CD4-positive, alpha-beta T cell (primary cell): ENCODE measurements at regions not wholly inside any gene's neighbourhood (a gene's known extent, or its start where the extent isn't known, plus 50 kb on each side); places are given as distances from the start of the nearest gene placed in this dataset.

ENCODE experiments used
- ATAC-seq: fragments of 200-7000 bp; cut with Tn5 transposase; one replicate; pipeline ENCODE4 v1.10.0; 2022; ENCODE audit warnings: mild to moderate bottlenecking; ENCODE audit not compliant: poor library complexity
- CTCF ChIA-PET: fragments of 350-600 bp; sonication (Branson Sonifier 250); formaldehyde crosslinking; loops from one replicate; lab custom pipeline; 2021; ENCODE audit warnings: antibody characterized with exemption, inconsistent platforms; lab: Charles Lee
- POLR2A ChIA-PET: fragments of 350-600 bp; sonication (Branson Sonifier 250); formaldehyde crosslinking; loops from one replicate; lab custom pipeline; 2021; ENCODE audit warnings: antibody characterized with exemption, inconsistent platforms; lab: Charles Lee
- DNase-seq, 14 experiments: peaks; one replicate each; pipeline ENCODE4 v3.0.0-alpha.2; 2013 to 2020; ENCODE audit warnings: mixed read lengths in 2 of 14
- H3K27ac ChIP-seq, 2 donors: one replicate each; pipeline versions ENCODE4 v1.5.1 to v1.7.0; 2013; ENCODE audit warnings: low read length in 2 of 2, low read depth in 1 of 2, mild to moderate bottlenecking in 1 of 2
- H3K27me3 ChIP-seq, 2 experiments: 1 replicate in 1 of 2; 2 replicates in 1 of 2; pipeline versions ENCODE4 v1.6.1 to v1.7.0; 2013; ENCODE audit warnings: low read length in 2 of 2, control low read depth in 1 of 2, mild to moderate bottlenecking in 1 of 2, moderate library complexity in 1 of 2; ENCODE audit not compliant: insufficient read depth in 2 of 2, control insufficient read depth in 1 of 2
- H3K36me3 ChIP-seq: one replicate; pipeline ENCODE4 v1.6.1; 2013; ENCODE audit warnings: low read length, control low read depth; ENCODE audit not compliant: insufficient read depth
- H3K4me1 ChIP-seq: one replicate; pipeline ENCODE4 v1.6.1; 2013; ENCODE audit warnings: low read length, control low read depth; ENCODE audit not compliant: insufficient read depth
- H3K4me3 ChIP-seq: one replicate; pipeline ENCODE4 v1.5.1; 2013; ENCODE audit warnings: mild to moderate bottlenecking, low read length, moderate library complexity
- H3K9me3 ChIP-seq, 2 experiments: 1 replicate in 1 of 2; 2 replicates in 1 of 2; pipeline versions ENCODE4 v1.6.1 to v1.7.0; 2013; ENCODE audit warnings: low read length in 2 of 2, mild to moderate bottlenecking in 2 of 2, control low read depth in 1 of 2, moderate library complexity in 1 of 2; ENCODE audit not compliant: control insufficient read depth in 1 of 2, insufficient read depth in 1 of 2
- H3K27ac Mint-ChIP-seq: one replicate; pipeline ENCODE4 v1.8.0; 2020; ENCODE audit warnings: mixed read lengths
- H3K27me3 Mint-ChIP-seq: one replicate; pipeline ENCODE4 v1.8.0; 2021; ENCODE audit warnings: mixed read lengths
- H3K36me3 Mint-ChIP-seq: one replicate; pipeline ENCODE4 v1.8.0; 2021; ENCODE audit warnings: low read depth, mixed read lengths
- H3K4me1 Mint-ChIP-seq: one replicate; pipeline ENCODE4 v1.8.0; 2021; ENCODE audit warnings: low read depth, mixed read lengths
- H3K4me3 Mint-ChIP-seq: one replicate; pipeline ENCODE4 v1.8.0; 2020; ENCODE audit warnings: mild to moderate bottlenecking, mixed read lengths
- H3K9me3 Mint-ChIP-seq: one replicate; pipeline ENCODE4 v1.8.0; 2020; ENCODE audit warnings: mixed read lengths
- CTCF ChIP-seq: fragments of 200-600 bp; IDR thresholded peaks from one replicate; pipeline ENCODE4 v1.8.0; 2022; ENCODE audit warnings: antibody characterized with exemption, mild to moderate bottlenecking
- intact Hi-C, 2 experiments: fragments of 100-400 bp; cut with DNase I in 1 of 2; cut with micrococcal nuclease in 1 of 2; formaldehyde crosslinking; loops; one replicate each; pipeline versions ENCODE4 v1.15.1 to v1.9.0; 2023 to 2025; cut with DNase I, micrococcal nuclease

GRCh38 chr2:235274023-235274422 lies 219.8 kb upstream of the AGAP1 start:
- ChIA-PET POLR2A (no interaction called here), CTCF (no interaction called here)
- Histone ChIP-seq H3K4me1 (no peaks in the 10 kb centered on the region), H3K9me3 (no peaks in the 10 kb centered on the region), H3K27ac (no peak overlapping the region), H3K4me3 (no peak overlapping the region), H3K36me3 (no peaks in the 10 kb centered on the region), H3K27me3 (peaks cover 2 to 9% of the 10 kb centered on the region in 2 experiments)
- no peaks in the 10 kb centered on the region for H3K9me3 Mint-ChIP-seq
- intact Hi-C loops, result no loop called here
- no peak for DNase-seq
- no peaks in the 10 kb centered on the region for H3K36me3 Mint-ChIP-seq
- no peak overlapping the region for H3K27ac Mint-ChIP-seq
- H3K4me1 Mint-ChIP-seq, result no peaks in the 10 kb centered on the region
- H3K27me3 Mint-ChIP-seq, result peaks cover 48% of the 10 kb centered on the region
- ATAC-seq, result no peak
- TF ChIP-seq CTCF, result no peak
- H3K4me3 Mint-ChIP-seq, result no peak overlapping the region

GRCh38 chr2:235277485-235277884 lies 216.4 kb upstream of the AGAP1 start:
- Histone ChIP-seq H3K9me3 (no peaks in the 10 kb centered on the region), H3K27me3 (no peaks in the 10 kb centered on the region), H3K27ac (no peak overlapping the region), H3K4me3 (no peak overlapping the region), H3K36me3 (no peaks in the 10 kb centered on the region), H3K4me1 (no peaks in the 10 kb centered on the region)
- CTCF ChIA-PET, result no interaction called here
- DNase-seq (no peak), ATAC-seq (no peak)
- H3K27ac Mint-ChIP-seq, result no peak overlapping the region
- intact Hi-C loops, result no loop called here
- H3K27me3 Mint-ChIP-seq, result peaks cover 16% of the 10 kb centered on the region
- no peak for TF ChIP-seq CTCF
- no peaks in the 10 kb centered on the region for H3K9me3 Mint-ChIP-seq
- no peak overlapping the region for H3K4me3 Mint-ChIP-seq
- H3K4me1 Mint-ChIP-seq, result no peaks in the 10 kb centered on the region
- no peaks in the 10 kb centered on the region for H3K36me3 Mint-ChIP-seq
- POLR2A ChIA-PET, result no interaction called here

- no peak overlapping the region for H3K27ac Mint-ChIP-seq
- Histone ChIP-seq H3K36me3 (no peaks in the 10 kb centered on the region), H3K9me3 (no peaks in the 10 kb centered on the region), H3K4me1 (no peaks in the 10 kb centered on the region), H3K4me3 (no peak overlapping the region), H3K27me3 (no peaks in the 10 kb centered on the region), H3K27ac (no peak overlapping the region)
- ATAC-seq, result no peak
- ChIA-PET CTCF (no interaction called here), POLR2A (no interaction called here)
- H3K9me3 Mint-ChIP-seq, result no peaks in the 10 kb centered on the region
- TF ChIP-seq CTCF, result no peak
- no peaks in the 10 kb centered on the region for H3K4me1 Mint-ChIP-seq
- no peaks in the 10 kb centered on the region for H3K36me3 Mint-ChIP-seq
- H3K4me3 Mint-ChIP-seq, result no peak overlapping the region
- DNase-seq, result no peak
- intact Hi-C loops, result no loop called here
- H3K27me3 Mint-ChIP-seq, result peaks cover 12% of the 10 kb centered on the region
Measured at GRCh38 chr2:235278771-235279355, 215.0 kb upstream of the AGAP1 start.
